ENCODE measurements at regions not wholly inside any gene's neighbourhood (a gene's known extent, or its start where the extent isn't known, plus 50 kb on each side); places are given as distances from the start of the nearest gene placed in this dataset.

DNA sequence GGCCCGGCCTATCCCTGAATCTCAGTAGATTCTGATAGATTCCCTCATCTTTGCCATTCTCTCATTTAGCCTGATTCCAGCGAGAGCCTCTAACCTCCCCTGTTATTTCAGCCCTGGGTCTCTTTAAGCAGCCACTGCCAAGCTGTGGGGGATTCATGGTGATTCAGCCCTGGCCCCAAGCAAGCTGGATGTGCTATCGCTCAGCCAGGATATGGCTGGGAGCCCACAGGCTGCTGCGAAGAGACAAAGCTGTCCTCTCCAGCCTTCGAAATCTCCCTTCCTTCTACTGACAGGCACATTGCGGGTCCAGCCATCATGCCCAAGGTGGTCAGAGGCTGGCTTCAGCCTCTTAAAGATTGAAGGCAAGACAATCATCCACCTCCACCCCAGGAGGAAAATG is 394.1 kb downstream of the SOX9 start:
- Histone ChIP-seq H3K27me3 (ENCODE audit: control insufficient read depth in 1 of 2, insufficient read depth in 2 of 2, low read length in 2 of 2) (peaks cover 0 to 10% of the 10 kb centered on the region in 2 experiments), H3K36me3 (ENCODE audit: insufficient read depth, low read length) (no peaks in the 10 kb centered on the region), H3K27ac (ENCODE audit: low read depth in 1 of 2, low read length in 2 of 2) (no peak overlapping the region), H3K9me3 (ENCODE audit: control insufficient read depth in 1 of 2, insufficient read depth in 1 of 2, low read length in 2 of 2) (peaks cover 0 to 4% of the 10 kb centered on the region in 2 experiments), H3K4me3 (ENCODE audit: low read length) (no peak overlapping the region), H3K4me1 (ENCODE audit: insufficient read depth, low read length) (no peaks in the 10 kb centered on the region)
- no peaks in the 10 kb centered on the region for H3K4me1 Mint-ChIP-seq (ENCODE audit: low read depth)
- no peaks in the 10 kb centered on the region for H3K36me3 Mint-ChIP-seq (ENCODE audit: low read depth)
- CTCF ChIA-PET: no interaction called here
- H3K4me3 Mint-ChIP-seq: no peak overlapping the region
- no peak overlapping the region for H3K27ac Mint-ChIP-seq
- ATAC-seq (ENCODE audit: poor library complexity): no peak
- intact Hi-C loops (cut with DNase I, micrococcal nuclease): no loop called here
- DNase-seq: no peak
- TF ChIP-seq, protein P1, sequence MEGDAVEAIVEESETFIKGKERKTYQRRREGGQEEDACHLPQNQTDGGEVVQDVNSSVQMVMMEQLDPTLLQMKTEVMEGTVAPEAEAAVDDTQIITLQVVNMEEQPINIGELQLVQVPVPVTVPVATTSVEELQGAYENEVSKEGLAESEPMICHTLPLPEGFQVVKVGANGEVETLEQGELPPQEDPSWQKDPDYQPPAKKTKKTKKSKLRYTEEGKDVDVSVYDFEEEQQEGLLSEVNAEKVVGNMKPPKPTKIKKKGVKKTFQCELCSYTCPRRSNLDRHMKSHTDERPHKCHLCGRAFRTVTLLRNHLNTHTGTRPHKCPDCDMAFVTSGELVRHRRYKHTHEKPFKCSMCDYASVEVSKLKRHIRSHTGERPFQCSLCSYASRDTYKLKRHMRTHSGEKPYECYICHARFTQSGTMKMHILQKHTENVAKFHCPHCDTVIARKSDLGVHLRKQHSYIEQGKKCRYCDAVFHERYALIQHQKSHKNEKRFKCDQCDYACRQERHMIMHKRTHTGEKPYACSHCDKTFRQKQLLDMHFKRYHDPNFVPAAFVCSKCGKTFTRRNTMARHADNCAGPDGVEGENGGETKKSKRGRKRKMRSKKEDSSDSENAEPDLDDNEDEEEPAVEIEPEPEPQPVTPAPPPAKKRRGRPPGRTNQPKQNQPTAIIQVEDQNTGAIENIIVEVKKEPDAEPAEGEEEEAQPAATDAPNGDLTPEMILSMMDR (IDR thresholded peaks at IDR 0.05): no peak
- H3K27me3 Mint-ChIP-seq: peaks cover 46% of the 10 kb centered on the region
- no peaks in the 10 kb centered on the region for H3K9me3 Mint-ChIP-seq
- POLR2A ChIA-PET: no interaction called here

DNA sequence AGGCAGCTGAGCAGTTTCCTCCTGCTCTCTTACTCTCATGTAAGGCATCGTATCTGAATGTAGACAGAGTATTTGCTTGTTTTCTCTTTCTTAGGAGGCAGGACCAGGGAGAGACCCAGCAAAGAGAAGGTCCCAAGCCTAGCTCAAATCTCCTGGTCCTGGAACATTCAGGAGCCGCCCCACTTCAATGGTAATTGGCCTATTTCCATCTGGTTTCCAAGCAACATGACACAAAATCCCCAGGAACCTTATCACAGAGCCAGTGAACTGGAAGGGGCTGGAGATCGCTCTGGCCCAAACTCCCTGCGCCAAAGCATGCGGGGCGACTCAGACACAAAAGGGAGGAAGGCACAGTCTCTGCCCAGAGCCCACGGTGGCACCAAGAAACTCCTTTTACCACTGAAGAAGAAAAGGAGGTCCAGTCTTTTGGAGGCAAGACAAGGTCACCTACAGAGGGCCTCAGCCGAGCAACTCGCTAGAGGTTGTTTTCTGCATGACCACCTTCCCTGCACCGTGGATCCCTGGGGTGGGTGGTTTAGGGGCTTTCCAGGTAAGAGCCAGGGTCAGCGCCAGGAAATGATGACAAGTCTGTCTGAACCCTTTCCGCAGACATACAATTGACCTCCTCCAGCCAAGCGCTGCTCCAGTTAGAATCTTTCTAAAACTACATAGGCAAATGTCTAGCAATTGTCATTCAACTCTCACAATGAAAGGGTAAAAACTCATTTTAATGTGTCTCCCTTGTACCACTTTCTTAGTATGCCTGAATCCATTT is 394.7 kb downstream of the SOX9 start:
- no peak overlapping the region for H3K4me3 ChIP-seq (ENCODE audit: low read length)
- ATAC-seq (ENCODE audit: poor library complexity) (no peak), DNase-seq (no peak)
- TF ChIP-seq, protein P1 (IDR thresholded peaks at IDR 0.05): no peak
- H3K27ac Mint-ChIP-seq: no peak overlapping the region
- no peaks in the 10 kb centered on the region for H3K4me1 Mint-ChIP-seq (ENCODE audit: low read depth)
- no peaks in the 10 kb centered on the region for H3K9me3 Mint-ChIP-seq
- H3K4me1 ChIP-seq (ENCODE audit: insufficient read depth, low read length): no peaks in the 10 kb centered on the region
- peaks cover 0 to 4% of the 10 kb centered on the region in 2 experiments for H3K9me3 ChIP-seq (ENCODE audit: control insufficient read depth in 1 of 2, insufficient read depth in 1 of 2, low read length in 2 of 2)
- ChIA-PET POLR2A (no interaction called here), CTCF (interaction anchor here (0.6 kb wide), 1 partner anchor 35 kb away, joined by 3 read pairs; no protein-coding TSS in a partner anchor)
- H3K27me3 ChIP-seq (ENCODE audit: control insufficient read depth in 1 of 2, insufficient read depth in 2 of 2, low read length in 2 of 2): peaks cover 0 to 10% of the 10 kb centered on the region in 2 experiments
- no peak overlapping the region for H3K4me3 Mint-ChIP-seq
- H3K36me3 ChIP-seq (ENCODE audit: insufficient read depth, low read length): no peaks in the 10 kb centered on the region
- H3K27ac ChIP-seq (ENCODE audit: low read depth in 1 of 2, low read length in 2 of 2): no peak overlapping the region
- no peaks in the 10 kb centered on the region for H3K36me3 Mint-ChIP-seq (ENCODE audit: low read depth)
- intact Hi-C loops (cut with DNase I, micrococcal nuclease): no loop called here
- peaks cover 46% of the 10 kb centered on the region for H3K27me3 Mint-ChIP-seq

DNA sequence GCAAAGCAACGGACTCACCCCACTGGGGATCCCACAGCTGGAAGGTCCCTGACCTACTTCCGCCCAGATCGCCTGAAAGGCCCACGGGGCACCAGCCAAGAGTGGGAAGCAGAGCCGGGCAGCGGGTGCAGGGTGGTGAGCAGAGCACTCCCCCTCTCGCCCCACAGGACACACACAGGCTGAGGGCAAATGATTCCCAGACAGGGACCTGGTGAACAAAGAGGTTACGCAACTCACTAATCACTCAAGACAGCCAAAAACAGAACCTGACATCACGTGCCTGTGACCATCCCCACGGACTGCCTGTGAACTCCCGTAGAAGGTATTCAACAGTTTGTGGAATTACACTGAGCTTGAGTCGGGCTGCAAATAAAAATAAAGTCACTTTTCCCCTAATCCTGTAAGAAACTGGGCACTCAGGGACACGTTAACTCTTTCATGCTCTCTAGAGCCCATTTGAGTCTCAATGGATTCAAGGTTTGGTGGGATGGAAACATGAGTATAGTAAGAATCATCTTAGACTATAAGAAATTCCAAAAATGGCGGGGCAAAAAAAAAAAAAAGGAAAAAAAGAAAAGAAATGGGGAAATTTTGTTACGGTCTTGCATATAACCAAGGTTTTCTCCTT is 396.1 kb downstream of the SOX9 start:
- no peak overlapping the region for H3K4me3 Mint-ChIP-seq
- ChIA-PET POLR2A (no interaction called here), CTCF (no interaction called here)
- Histone ChIP-seq H3K27me3 (ENCODE audit: control insufficient read depth in 1 of 2, insufficient read depth in 2 of 2, low read length in 2 of 2) (peaks cover 0 to 10% of the 10 kb centered on the region in 2 experiments), H3K4me1 (ENCODE audit: insufficient read depth, low read length) (no peaks in the 10 kb centered on the region), H3K4me3 (ENCODE audit: low read length) (no peak overlapping the region), H3K9me3 (ENCODE audit: control insufficient read depth in 1 of 2, insufficient read depth in 1 of 2, low read length in 2 of 2) (peaks cover 0 to 4% of the 10 kb centered on the region in 2 experiments), H3K27ac (ENCODE audit: low read depth in 1 of 2, low read length in 2 of 2) (no peak overlapping the region), H3K36me3 (ENCODE audit: insufficient read depth, low read length) (no peaks in the 10 kb centered on the region)
- DNase-seq (no peak), ATAC-seq (ENCODE audit: poor library complexity) (no peak)
- intact Hi-C loops (cut with DNase I, micrococcal nuclease): no loop called here
- H3K4me1 Mint-ChIP-seq (ENCODE audit: low read depth): no peaks in the 10 kb centered on the region
- TF ChIP-seq, protein P1 (IDR thresholded peaks at IDR 0.05): no peak
- no peaks in the 10 kb centered on the region for H3K9me3 Mint-ChIP-seq
- no peaks in the 10 kb centered on the region for H3K36me3 Mint-ChIP-seq (ENCODE audit: low read depth)
- no peak overlapping the region for H3K27ac Mint-ChIP-seq
- peaks cover 46% of the 10 kb centered on the region for H3K27me3 Mint-ChIP-seq

All from CD4-positive, alpha-beta T cell (primary cell).